Small intestine (tissue), 7 donors: ENCODE measurements at regions not wholly inside any gene's neighbourhood (a gene's known extent, or its start where the extent isn't known, plus 50 kb on each side); places are given as distances from the start of the nearest gene placed in this dataset.

Experiments
- DNase-seq, 2 donors: peaks; one replicate each; pipeline versions ENCODE4 v3.0.0 to v3.0.0-alpha.2; 2013
- FAIRE-seq: peaks from 2 replicates; lab custom pipeline; 2012; peaks lifted over from hg19 to GRCh38; lab: Jason Lieb, UNC
- H3K27ac ChIP-seq, 3 donors: one replicate each; pipeline ENCODE4 v1.5.1; 2013; ENCODE audit warnings: low read length in 2 of 3, mild to moderate bottlenecking in 2 of 3, control low read depth in 1 of 3, inconsistent platforms in 1 of 3, low read depth in 1 of 3, moderate library complexity in 1 of 3
- H3K27me3 ChIP-seq, 3 donors: one replicate each; pipeline ENCODE4 v1.6.1; 2013; ENCODE audit warnings: low read length in 3 of 3, inconsistent platforms in 1 of 3; ENCODE audit not compliant: control insufficient read depth in 3 of 3, insufficient read depth in 3 of 3
- H3K36me3 ChIP-seq, 3 donors: one replicate each; pipeline ENCODE4 v1.6.1; 2013; ENCODE audit warnings: low read length in 3 of 3, inconsistent platforms in 1 of 3, low read depth in 1 of 3, mild to moderate bottlenecking in 1 of 3, moderate library complexity in 1 of 3; ENCODE audit not compliant: control insufficient read depth in 3 of 3, insufficient read depth in 2 of 3
- H3K4me1 ChIP-seq, 3 donors: one replicate each; pipeline ENCODE4 v1.6.1; 2013; ENCODE audit warnings: low read length in 2 of 3, inconsistent platforms in 1 of 3, low read depth in 1 of 3, mild to moderate bottlenecking in 1 of 3, moderate library complexity in 1 of 3; ENCODE audit not compliant: control insufficient read depth in 3 of 3, insufficient read depth in 2 of 3
- H3K4me3 ChIP-seq, 3 donors: one replicate each; pipeline ENCODE4 v1.5.1; 2013; ENCODE audit warnings: low read length in 3 of 3, control low read depth in 1 of 3, inconsistent platforms in 1 of 3, low read depth in 1 of 3, mild to moderate bottlenecking in 1 of 3, moderate library complexity in 1 of 3
- H3K9me3 ChIP-seq, 2 donors: one replicate each; pipeline ENCODE4 v1.6.1; 2013; ENCODE audit warnings: low read depth in 1 of 2, low read length in 1 of 2; ENCODE audit not compliant: control insufficient read depth in 2 of 2, insufficient read depth in 1 of 2
- WGBS, 3 donors: extraction: QIAGEN DNeasy Blood & Tissue Kit; methylation state at CpG; one replicate each; pipeline ENCODE4 v1.1.7; 2013; 5-methylcytosine and 5-hydroxymethylcytosine counted together
- donor health status: healthy with polysubstance abuse.
- donor health status: control.
- donor health status: control.
- donor health status: Bipolar disorder and iron deficiency.
- donor health status: healthy.

- Histone ChIP-seq H3K36me3 (no peaks in the 10 kb centered on the region), H3K4me3 (no peak overlapping the region), H3K9me3 (peaks cover 0 to 6% of the 10 kb centered on the region in 2 donors), H3K27ac (no peak overlapping the region), H3K4me1 (peaks cover 0 to 2% (median 0%) of the 10 kb centered on the region in 3 donors), H3K27me3 (peaks cover 0 to 10% (median 0%) of the 10 kb centered on the region in 3 donors)
- 63 to 84% (median 73%) methylated on average over 5 of the region's 5 CpGs for WGBS, 3 donors
- no peak for DNase-seq
- FAIRE-seq: no peak
Measured at GRCh38 chr12:115879354-115879753, 398.1 kb downstream of the MED13L start.

- no peak overlapping the region for H3K27ac ChIP-seq
- WGBS, 3 donors: 61 to 83% (median 82%) methylated on average over 3 of the region's 3 CpGs
- no peak for FAIRE-seq
Measured at GRCh38 chr12:115873451-115874082, 403.9 kb downstream of the MED13L start.

GRCh38 chr12:115872919-115873357, 404.6 kb downstream of the MED13L start:
- H3K9me3 ChIP-seq: no peaks in the 10 kb centered on the region
- no peak overlapping the region for H3K27ac ChIP-seq
- H3K36me3 ChIP-seq: no peaks in the 10 kb centered on the region
- H3K4me1 ChIP-seq: no peaks in the 10 kb centered on the region
- H3K4me3 ChIP-seq: no peak overlapping the region
- H3K27me3 ChIP-seq: peaks cover 0 to 4% (median 0%) of the 10 kb centered on the region in 3 donors
- DNase-seq (peak; percentile 75 to 81), FAIRE-seq (no peak)
- 8 to 33% (median 9%) methylated on average over 4 of the region's 4 CpGs for WGBS, 3 donors

More at GRCh38 chr12:115873451-115874082, 403.9 kb downstream of the MED13L start:
- no peaks in the 10 kb centered on the region for H3K4me1 ChIP-seq
- no peak for DNase-seq
- no peaks in the 10 kb centered on the region for H3K9me3 ChIP-seq
- H3K27me3 ChIP-seq: peaks cover 0 to 2% (median 0%) of the 10 kb centered on the region in 3 donors
- H3K36me3 ChIP-seq: no peaks in the 10 kb centered on the region
- H3K4me3 ChIP-seq: no peak overlapping the region

- FAIRE-seq: no peak
Measured at GRCh38 chr12:115872212-115872611, 405.3 kb downstream of the MED13L start.

GRCh38 chr12:115871714-115872113, 405.8 kb downstream of the MED13L start:
- WGBS, 3 donors: 20 to 35% (median 27%) methylated on average over 3 of the region's 3 CpGs
- Histone ChIP-seq H3K4me1 (no peaks in the 10 kb centered on the region), H3K36me3 (no peaks in the 10 kb centered on the region), H3K4me3 (no peak overlapping the region), H3K9me3 (no peaks in the 10 kb centered on the region), H3K27ac (no peak overlapping the region), H3K27me3 (peaks cover 0 to 4% (median 0%) of the 10 kb centered on the region in 3 donors)
- FAIRE-seq (no peak), DNase-seq (peak; percentile 47 to 60)

More at GRCh38 chr12:115872212-115872611, 405.3 kb downstream of the MED13L start:
- no peak overlapping the region for H3K27ac ChIP-seq
- 54 to 76% (median 54%) methylated on average over 1 of the region's 1 CpG for WGBS, 3 donors
- peak in 1 of 2 donors; percentile 11 for DNase-seq
- H3K4me1 ChIP-seq: no peaks in the 10 kb centered on the region
- peaks cover 0 to 4% (median 0%) of the 10 kb centered on the region in 3 donors for H3K27me3 ChIP-seq
- H3K9me3 ChIP-seq: no peaks in the 10 kb centered on the region
- H3K36me3 ChIP-seq: no peaks in the 10 kb centered on the region
- no peak overlapping the region for H3K4me3 ChIP-seq

GRCh38 chr12:115870510-115870909, 407.0 kb downstream of the MED13L start:
- no peak for FAIRE-seq
- no peak for DNase-seq
- Histone ChIP-seq H3K4me1 (no peaks in the 10 kb centered on the region), H3K4me3 (no peak overlapping the region), H3K36me3 (no peaks in the 10 kb centered on the region), H3K27ac (no peak overlapping the region), H3K27me3 (peaks cover 0 to 4% (median 0%) of the 10 kb centered on the region in 3 donors), H3K9me3 (no peaks in the 10 kb centered on the region)
- WGBS, 3 donors: 58 to 75% (median 59%) methylated on average over 2 to 4 of the region's 4 CpGs

GRCh38 chr12:115870021-115870420, 407.5 kb downstream of the MED13L start:
- H3K27ac ChIP-seq: no peak overlapping the region
- no peaks in the 10 kb centered on the region for H3K9me3 ChIP-seq
- FAIRE-seq (no peak), DNase-seq (no peak)
- no peaks in the 10 kb centered on the region for H3K36me3 ChIP-seq
- H3K4me3 ChIP-seq: no peak overlapping the region
- peaks cover 0 to 4% (median 0%) of the 10 kb centered on the region in 3 donors for H3K27me3 ChIP-seq
- WGBS, 3 donors: 71 to 92% (median 81%) methylated on average over 4 of the region's 4 CpGs
- H3K4me1 ChIP-seq: no peaks in the 10 kb centered on the region

- no peaks in the 10 kb centered on the region for H3K4me1 ChIP-seq
- DNase-seq (no peak), FAIRE-seq (no peak)
- H3K27me3 ChIP-seq: peaks cover 0 to 4% (median 0%) of the 10 kb centered on the region in 3 donors
- no peak overlapping the region for H3K4me3 ChIP-seq
- no peaks in the 10 kb centered on the region for H3K9me3 ChIP-seq
- no peaks in the 10 kb centered on the region for H3K36me3 ChIP-seq
- no peak overlapping the region for H3K27ac ChIP-seq
- WGBS, 3 donors: 81 to 86% (median 82%) methylated on average over 5 of the region's 5 CpGs
Measured at GRCh38 chr12:115869604-115870003, 407.9 kb downstream of the MED13L start.
